ENCODE measurements at regions not wholly inside any gene's neighbourhood (a gene's known extent, or its start where the extent isn't known, plus 50 kb on each side); places are given as distances from the start of the nearest gene placed in this dataset.
"Not testable (repeated sequence)": the region's sequence is repeated elsewhere in the genome, so short reads cannot be mapped to it uniquely, and the experiment has no call there.

DNA sequence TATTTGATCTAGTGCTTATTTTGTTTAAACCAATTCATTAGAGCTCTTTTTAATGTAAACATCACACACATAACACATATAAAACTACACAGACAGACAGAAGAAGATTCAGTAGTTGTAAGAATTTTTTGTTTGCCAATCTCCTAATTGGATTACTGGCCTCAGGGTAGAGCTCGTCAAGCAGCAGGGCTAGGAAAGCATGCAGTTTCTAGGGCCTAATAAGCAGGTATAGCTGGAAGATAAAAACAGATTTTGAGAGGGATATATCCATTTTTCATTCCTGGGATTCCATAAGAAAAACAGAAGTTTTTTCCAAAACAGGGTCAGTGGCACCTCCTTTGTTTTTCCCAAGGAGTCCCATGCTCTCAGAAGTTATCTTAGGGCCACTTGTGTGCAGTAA, 265.2 kb upstream of the SGO1 start:
- no peak for DNase-seq

DNA sequence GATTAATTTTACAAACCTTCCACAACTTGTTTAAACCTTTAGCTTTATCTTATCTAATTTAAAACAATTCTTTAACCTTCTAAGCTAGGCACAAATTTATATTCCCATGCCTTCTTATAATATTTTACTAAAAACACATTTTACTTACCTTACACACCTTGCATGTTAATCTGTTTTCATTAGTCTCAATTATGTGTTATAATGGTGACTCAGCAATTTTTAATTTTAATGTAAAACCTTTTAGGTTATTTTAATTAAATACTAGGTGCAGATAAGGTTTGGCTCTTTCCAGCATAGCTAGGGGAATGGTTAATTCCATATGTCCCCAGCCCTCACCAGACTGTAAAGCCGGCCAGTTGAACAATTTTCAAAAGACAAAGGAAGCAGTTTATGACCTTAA, 264.6 kb upstream of the SGO1 start:
- no peak for DNase-seq

DNA sequence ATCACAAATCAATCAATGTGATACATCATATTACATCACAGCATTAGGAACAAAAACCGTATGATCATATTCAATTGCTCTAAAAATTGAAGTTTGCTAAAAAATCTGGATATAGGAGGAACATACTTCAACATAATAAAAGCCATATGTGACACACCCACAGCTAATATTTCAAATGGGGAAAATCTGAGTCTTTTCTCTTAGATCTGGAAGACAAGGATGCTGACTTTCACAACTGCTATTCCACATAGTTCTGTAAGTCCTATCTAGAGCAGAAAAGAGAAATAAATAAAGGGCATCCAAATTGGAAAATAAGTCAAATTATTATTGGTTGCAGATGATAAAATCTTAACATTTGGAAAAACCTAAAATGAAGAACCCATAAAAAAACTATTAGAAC, 256.8 kb upstream of the SGO1 start:
- DNase-seq, result no peak

DNA sequence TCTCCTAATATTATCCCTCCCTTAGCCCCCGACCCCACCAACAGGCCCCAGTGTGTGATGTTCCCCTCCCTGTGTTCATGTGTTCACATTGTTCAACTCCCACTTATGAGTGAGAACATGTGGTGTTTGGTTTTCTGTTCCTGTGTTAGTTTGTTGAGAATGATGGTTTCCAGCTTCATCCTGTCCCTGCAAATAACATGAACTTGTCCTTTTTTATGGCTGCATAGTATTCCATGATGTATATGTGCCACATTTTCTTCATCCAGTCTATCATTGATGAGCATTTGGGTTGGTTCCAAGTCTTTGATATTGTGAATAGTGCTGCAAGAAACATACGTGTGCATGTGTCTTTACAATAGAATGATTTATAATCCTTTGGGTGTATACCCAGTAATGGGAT, 241.3 kb upstream of the SGO1 start:
- not testable (repeated sequence) for DNase-seq

DNA sequence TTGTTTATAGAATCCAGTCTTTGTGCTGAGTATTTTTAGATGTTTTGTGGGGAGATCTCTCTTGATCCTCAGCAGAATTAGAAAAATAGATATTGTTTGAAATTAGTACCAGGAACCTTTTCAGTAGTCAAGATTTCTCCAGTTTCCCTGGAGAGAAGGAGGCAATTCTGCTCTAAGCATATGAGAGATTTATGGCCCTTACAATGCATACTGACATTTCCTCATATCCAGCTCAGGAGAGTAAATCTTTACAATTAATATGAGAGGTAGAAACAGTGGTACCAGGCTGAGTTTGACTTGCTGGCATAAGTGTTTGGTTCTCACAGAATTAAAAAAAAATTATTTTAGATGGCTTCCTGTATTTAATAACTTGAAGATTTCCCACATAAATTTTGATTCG, 239.1 kb upstream of the SGO1 start:
- no peak for DNase-seq

DNA sequence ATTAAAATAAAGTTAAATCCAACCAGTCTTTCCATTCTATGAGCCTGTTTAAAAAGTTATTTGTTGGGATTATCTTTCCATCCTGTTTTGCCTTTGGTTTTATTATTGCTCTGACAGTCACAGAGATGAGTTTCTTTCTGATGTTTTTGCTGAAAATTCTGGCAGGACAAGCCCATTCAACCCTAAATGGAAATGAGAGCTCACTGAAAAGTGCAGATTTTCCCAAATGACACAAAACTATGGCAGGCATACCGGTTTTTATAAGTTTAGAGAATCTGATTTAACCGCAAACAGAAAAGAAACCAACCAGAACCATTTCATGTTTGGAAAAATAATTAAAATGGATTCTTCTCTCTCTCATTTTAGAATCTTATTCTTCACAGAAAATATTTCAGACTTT, 238.1 kb upstream of the SGO1 start:
- no peak for DNase-seq

DNA sequence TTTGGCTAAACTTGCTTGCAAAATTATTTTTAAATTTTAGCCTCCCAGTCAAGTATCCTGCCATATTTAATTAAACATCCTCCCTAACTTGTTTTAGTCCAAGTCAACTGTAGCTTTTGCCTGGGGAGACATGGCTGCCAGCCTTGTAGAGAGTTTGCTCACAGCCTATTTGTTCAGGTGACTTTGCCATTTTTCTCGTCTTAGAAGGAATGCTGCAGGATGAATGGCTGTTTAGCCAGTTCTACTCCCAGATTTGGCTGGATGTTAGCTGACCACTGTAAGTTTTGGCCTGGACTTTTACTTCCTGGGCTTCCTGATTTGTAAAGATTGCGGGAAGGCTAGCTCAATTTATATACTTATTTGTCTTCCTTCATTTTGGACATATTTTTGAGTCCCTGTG, 236.4 kb upstream of the SGO1 start:
- no peak for DNase-seq

DNA sequence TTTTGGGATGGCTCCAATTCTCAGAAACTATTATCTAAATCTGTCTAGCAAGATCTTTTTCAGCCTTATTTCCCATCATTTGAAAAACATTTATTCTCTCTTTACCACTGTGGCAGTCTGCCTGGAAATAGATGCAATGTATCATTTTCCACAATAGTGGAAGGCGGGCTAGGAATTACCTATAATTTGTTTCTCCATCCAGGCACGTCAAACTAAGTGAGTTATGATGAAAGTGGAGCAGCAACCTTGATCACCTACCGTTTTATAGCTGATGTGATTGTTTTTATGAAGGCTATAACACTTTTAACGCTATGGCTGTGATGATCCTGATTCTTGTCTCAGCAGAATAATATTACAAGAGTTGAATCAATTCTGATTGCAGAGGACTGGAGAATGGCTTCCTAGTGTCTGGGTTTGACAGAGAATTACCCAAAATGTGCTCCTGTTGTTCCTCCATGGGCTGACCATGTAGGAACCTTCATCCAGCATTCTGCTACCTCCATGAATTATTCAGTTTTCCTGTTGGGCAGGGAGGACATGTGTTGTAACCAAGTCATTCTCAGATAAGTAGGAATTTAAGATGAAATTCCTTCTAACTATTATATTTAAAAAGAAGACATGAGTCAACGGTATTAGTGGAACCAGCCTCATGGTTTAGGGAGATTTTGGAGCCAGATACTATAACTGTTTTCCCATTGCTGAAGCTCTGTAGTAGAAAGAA, 231.5 kb upstream of the SGO1 start:
- DNase-seq, result no peak

DNA sequence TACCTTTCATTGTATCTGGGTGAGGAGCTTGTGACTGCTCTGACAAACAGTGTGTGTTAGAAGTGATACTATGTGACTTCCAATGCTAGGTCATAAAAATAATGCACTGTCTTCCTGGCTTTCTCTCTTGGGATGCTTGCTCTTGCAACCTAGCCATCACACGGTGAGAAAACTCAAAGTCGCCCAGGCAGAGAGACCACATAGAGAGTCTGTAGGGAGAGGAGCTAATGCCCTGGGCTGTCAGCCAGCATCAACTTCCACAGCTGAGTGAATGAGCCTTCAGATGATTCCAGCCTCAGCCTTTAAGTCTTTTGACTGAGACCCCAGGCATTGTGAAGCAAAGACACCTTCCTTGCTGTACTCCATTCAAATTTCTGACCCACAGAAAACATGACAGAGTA, 220.6 kb upstream of the SGO1 start:
- no peak for DNase-seq

DNA sequence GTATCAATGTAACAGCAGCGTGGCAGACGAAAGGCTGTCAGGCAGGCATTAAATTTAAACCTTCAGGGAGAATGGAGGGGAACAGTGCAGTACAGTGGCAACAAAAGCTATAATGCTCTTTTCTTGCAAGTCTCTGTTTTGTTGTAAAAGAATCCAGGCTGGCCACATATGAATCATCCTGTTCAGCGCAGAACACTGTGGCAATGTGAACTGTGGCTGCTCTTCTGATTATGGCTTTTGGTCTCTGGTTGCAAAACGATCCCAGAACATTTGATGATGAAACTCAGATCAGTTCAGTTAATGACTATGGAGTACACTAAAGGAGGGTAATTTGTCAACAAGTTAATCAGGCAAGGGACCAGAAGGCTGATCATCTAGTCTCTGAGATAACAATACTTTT, 219.7 kb upstream of the SGO1 start:
- DNase-seq, result no peak

DNA sequence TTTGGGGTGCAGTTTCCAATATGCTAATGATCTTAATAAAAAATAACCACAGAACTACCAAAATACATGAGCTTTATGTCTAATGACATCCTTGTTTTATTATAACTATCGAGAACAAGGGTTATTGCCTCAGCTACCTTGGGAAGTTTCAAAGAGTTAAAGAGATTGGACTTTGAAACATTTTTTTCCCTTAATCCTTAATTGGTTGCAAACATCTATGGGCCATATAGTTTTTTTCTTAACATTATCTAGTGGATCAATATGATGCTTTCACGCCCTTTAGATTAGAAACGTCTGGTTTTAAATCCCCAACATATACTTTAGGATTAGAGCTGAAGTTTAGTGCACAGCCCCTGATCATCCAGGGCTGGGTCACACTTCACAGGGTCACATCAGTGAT, 219.2 kb upstream of the SGO1 start:
- no peak for DNase-seq

DNA sequence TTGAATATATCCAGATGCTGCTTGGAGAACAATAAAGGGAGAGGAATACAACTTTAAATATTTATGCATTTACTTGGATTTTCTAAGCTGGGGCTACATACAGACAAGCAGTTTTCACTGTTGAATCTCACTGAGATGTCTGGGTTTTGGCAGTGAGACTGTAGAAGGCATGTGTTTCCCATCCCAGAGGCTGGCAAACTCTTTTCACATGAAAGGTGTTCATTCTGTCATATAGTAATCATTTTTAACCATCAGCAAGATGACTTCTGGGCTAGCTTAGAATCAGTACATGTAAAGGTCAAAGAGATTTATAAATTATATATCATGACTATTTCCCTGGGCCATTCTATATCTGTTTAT, 218.7 kb upstream of the SGO1 start:
- no peak for DNase-seq

DNA sequence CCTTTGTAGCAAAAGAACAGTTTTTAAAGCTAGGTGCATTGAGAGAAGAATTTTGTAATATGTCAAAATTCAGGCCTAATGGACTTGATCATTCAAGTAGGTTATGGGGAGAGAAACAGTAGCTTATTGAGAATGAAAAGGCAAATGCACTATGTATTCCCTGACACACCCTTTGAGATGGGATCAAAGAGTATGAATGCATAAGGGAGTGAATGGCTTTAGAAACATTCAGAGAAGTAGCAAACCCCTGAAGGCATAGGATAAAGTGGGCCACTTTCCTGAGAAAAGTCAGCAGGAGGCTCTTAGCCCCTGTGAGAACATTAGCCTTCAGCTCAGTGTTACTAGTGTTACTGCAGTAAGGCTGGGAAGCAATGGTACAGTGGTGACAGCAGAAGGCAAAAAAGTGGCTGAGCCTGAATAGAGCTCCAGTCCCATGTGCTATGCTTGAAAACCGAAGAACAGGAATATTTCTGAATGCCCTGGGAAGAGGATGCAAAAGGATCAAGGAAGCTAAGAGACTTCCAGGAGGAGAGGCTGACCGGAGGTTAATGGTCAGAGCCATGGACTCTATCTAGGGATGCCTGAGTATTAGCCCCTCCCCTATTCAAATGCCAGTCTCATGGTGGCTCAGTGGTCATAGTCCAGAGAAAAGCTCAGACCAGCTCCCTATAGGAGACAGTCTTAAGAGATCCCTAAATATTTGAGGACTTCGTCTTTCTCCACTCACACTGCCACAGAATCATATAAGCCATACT, 218.2 kb upstream of the SGO1 start:
- no peak for DNase-seq

DNA sequence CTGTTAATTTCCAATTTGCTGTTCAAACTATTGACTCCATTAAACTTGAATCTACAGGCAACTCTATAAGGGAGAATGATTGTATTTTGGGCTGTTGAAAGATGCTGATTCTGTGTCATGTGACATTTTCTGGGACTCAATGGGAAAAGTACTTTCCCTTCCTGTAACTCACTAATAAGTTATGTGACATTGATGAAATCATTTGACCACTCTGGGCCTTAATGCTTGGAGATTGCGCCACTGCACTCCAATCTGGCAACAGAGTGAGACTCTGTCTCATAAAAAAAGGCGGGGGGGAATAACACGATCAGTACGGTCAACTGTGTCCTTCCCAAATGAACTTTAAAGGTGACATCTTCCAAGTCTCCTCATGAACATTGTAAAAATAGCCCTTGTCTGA, 215.2 kb upstream of the SGO1 start:
- no peak for DNase-seq

DNA sequence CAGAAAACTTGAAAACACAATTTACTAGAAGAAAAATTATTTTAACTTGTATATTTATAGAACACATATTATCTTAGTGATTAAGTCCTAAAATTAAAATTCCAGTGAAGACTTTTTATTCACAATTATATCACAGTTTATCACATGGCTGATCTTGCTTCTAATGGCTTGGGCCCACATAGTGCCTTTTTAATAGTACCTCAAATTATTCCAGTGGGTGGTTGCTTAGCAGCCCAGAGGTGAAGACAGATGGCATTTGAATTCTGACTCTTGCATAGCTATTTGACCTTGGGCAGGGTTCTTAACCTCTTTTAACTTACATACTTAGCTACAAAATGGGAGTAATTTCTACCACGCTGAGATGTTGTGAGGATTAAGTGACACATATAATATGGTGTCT, 214.7 kb upstream of the SGO1 start:
- no peak for DNase-seq

DNA sequence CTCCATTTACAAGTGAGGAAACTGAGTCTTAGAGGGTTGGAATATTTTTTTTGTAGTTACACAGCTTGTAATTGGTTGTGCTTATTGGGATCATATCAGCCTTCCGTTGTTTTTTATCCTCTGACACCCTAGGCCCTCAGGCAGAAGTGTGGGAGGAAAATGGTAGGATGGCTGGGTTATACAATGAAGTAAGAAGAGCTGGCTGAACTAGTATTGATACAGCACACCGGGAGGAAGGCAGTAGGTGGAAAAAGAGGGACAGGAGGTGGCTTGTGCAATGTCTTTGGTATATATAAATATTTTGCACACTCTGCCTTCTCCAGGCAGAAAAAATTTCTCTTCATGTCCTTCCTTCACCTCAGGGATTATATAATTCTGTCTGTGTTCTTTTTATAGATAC, 214.3 kb upstream of the SGO1 start:
- DNase-seq, result no peak

DNA sequence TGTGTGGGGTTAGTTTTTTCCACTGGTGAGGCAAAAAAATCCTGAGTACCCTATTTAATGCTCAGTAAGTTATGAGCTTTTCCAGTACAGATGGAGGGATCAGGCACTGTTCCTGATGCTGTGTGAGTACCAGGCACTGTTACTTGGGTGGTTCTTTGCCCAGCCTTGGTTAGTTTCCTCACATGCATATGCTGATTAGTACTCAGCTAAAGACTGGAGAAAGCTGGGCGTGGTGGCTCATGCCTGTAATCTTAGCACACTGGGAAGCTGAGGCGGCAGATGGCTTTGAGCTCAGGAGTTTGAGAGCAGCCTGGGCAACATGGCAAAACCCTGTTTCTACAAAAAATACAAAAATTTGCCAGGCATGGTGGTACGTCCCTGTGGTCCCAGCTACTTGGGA, 210.3 kb upstream of the SGO1 start:
- DNase-seq, result no peak

DNA sequence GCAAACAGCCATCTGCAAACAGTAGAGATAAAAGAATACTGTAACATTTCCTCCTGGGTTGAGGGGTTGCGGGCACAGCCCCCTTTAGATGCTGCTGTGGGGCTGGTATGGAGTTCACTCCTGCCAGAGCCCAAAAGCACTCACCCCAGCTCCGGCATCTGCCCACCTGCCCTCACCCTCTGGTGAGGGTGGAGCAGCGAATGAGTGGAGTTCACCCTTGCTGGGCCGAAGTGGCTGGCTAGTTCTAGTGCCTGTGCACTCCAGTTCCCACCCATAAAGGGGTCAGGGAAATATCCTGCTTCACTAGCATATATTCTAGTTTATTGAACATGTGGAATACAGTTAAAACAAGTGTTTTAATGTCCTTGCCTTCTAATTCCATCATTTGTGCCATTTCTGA, 209.7 kb upstream of the SGO1 start:
- DNase-seq, result no peak

DNA sequence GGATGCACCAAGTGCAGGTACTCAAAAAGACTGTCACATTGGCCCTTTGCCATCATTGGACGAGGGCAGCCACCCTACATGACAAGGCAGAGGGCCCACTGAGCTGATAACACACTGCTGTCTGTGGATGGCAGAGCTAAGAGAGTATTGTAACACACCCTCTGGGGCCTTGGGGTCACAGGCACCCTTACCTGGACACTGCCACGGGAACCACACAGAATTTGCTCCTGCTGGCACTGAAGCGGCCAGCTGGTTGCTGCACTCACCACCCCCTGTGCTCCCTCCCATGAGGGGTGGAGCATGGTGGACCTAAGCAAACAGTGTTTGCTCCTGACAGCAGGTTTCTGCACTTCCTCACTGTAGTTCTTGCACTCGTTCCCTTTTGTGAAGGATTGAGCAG, 208.2 kb upstream of the SGO1 start:
- no peak for DNase-seq

DNA sequence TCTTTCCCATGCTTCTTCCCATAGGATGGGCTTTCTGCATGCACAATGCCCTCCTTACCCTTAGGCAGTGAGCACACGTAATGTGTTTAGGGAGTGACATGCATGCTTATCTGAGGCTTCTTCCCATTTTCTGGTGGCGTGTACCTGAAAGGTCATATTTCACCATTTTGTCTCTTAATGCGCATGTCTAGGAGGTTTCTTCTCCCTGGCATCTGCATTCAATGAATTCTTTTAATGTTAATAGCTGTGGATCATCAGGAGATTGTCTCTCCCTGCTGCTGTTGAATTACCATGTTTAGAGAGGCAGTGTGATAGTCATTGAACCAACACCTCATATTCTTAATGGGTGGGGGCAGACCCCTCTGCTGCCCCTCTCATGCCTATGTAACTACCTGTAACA, 205.6 kb upstream of the SGO1 start:
- DNase-seq, result no peak

DNA sequence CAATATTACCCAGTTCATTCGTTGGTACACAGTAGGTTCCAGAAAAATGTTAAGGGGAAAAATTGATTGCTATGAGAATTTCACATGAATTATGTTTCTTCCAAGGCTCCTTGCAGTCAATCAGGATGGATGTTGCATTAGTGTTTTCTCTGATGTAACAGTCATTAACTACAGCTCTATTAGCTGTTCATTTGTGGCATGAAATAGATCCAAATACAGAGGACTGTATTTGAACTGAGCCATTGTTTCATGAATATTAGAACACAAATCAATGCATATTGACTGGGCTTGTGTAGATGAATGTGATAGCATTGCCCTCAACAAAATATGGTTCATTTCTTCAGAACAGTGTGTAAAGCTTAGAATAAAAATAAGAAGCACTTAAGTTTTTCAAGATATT, 203.0 kb upstream of the SGO1 start:
- DNase-seq, result no peak

DNA sequence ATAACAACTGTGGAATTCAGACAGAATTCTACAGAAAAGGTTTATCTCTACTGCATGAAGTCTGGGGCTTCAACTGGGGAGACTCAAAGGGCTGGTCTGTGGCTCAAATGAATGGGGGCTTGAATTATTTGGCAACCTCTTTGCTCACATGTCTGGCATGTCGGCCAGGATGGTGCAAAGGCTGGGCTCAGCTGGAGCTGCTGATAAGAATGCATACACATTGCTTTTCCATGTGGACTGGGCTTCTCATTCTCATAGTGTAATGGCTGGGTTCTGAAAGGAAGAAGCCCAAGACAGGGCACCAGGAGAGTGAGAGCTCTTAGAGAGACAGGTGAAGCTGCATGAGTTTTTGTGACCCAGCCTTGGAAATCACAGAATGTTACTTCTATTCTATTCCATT, 194.3 kb upstream of the SGO1 start:
- no peak for DNase-seq

DNA sequence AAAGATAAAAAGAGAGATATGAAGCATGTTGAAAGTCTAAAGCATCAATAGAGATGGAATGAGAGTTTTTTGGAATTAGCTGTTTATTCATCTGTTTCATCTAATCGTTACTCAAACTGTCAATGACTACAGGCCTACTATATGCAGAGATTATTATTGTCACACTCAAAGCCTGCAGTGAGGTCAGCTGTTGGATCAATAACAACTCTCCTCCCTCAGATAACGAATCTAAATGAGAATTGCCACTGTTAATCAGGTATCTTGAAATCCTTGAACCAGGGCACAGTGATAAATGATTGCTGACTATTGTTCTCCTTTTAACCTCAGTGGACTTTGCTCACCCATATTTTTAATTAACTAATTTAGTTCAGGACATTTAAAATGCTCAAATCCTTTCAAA, 192.3 kb upstream of the SGO1 start:
- no peak for DNase-seq

DNA sequence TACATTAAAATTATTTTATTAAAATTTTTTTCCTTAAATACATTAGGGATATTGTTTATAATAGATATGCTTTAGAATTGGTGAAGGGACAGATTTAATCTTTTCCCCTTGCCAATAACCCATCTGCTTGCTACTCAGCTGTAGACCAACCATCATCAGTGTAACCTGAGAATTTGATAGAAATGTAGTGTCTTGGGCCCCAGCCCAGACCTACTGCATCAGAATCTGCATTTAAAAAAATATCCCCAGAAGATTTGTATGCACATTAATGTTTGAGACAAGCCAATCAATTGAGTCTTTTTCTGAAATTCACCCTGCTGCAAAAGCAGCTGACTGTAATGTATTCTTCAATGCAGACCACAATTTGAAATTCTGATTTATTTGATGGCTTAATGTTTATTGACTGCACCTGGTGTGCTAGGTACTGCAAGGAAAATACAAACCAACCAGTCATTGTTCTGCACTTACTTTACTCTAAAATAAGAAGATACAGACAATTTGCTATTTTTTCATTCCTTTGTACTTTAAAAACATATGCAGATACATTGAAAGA, 190.7 kb upstream of the SGO1 start:
- DNase-seq, result no peak

DNA sequence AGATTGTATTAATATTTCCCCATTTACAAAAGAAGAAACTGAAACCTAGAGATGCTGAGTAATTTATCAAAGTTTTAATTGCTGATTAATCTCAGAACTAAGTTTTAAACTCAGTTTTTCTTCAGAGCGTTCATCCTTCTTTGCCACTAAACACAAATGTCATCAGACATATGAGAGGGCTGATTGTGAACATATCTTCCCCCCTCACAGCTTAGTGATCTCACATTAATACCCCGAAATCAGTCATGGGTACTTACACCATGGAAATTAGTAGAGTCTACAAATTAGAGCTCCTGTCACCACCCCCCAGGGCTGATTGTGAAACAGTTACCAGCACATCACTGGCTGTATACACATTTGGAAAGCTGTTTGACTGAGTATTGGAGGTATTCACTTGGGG, 189.3 kb upstream of the SGO1 start:
- no peak for DNase-seq
